H9 (cell line): ENCODE measurements at regions not wholly inside any gene's neighbourhood (a gene's known extent, or its start where the extent isn't known, plus 50 kb on each side); places are given as distances from the start of the nearest gene placed in this dataset.

Experiments
- DNase-seq: peaks from one replicate; pipeline ENCODE4 v3.0.0-alpha.2; 2017
- H2AFZ ChIP-seq: one replicate; pipeline ENCODE4 v1.6.1; 2013; ENCODE audit warnings: mild to moderate bottlenecking, low read length, control low read depth, moderate library complexity
- H2AK5ac ChIP-seq: 2 replicates; pipeline ENCODE4 v1.6.1; 2013; ENCODE audit warnings: low read length, control low read depth, mixed read lengths; ENCODE audit not compliant: insufficient read length
- H2BK120ac ChIP-seq: one replicate; pipeline ENCODE4 v1.6.1; 2013; ENCODE audit warnings: low read depth, mild to moderate bottlenecking, low read length, control low read depth, inconsistent platforms; ENCODE audit not compliant: poor library complexity, severe bottlenecking
- H2BK12ac ChIP-seq: 2 replicates; pipeline ENCODE4 v1.6.1; 2013; ENCODE audit warnings: low read length, control low read depth, mixed read lengths, low read depth; ENCODE audit not compliant: insufficient read length
- H2BK15ac ChIP-seq: 2 replicates; pipeline ENCODE4 v1.6.1; 2013; ENCODE audit warnings: low read depth, low read length, control low read depth
- H2BK20ac ChIP-seq: one replicate; pipeline ENCODE4 v1.6.1; 2013; ENCODE audit warnings: low read depth, mild to moderate bottlenecking, low read length, control low read depth, inconsistent platforms; ENCODE audit not compliant: poor library complexity, severe bottlenecking
- H2BK5ac ChIP-seq: 2 replicates; pipeline ENCODE4 v1.6.1; 2013; ENCODE audit warnings: low read length, control low read depth, mixed read lengths; ENCODE audit not compliant: insufficient read length
- H3K14ac ChIP-seq: 2 replicates; pipeline ENCODE4 v1.6.1; 2013; ENCODE audit warnings: low read length, control low read depth; ENCODE audit not compliant: insufficient read depth
- H3K18ac ChIP-seq: 2 replicates; pipeline ENCODE4 v1.6.1; 2013; ENCODE audit warnings: low read depth, mild to moderate bottlenecking, mixed read lengths, low read length, control low read depth; ENCODE audit not compliant: insufficient read length
- H3K23ac ChIP-seq: 2 replicates; pipeline ENCODE4 v1.6.1; 2013; ENCODE audit warnings: low read length, control low read depth, mixed read lengths, low read depth; ENCODE audit not compliant: insufficient read length
- H3K23me2 ChIP-seq: 2 replicates; pipeline ENCODE4 v1.6.1; 2013; ENCODE audit warnings: low read depth, mild to moderate bottlenecking, mixed read lengths, low read length, control low read depth; ENCODE audit not compliant: insufficient read length, poor library complexity, severe bottlenecking
- H3K27ac ChIP-seq: 2 replicates; pipeline ENCODE4 v1.5.1; 2013; ENCODE audit warnings: low read length, control low read depth, mixed read lengths, low read depth; ENCODE audit not compliant: insufficient read length
- H3K27me3 ChIP-seq: 2 replicates; pipeline ENCODE4 v1.6.1; 2013; ENCODE audit warnings: low read length, control low read depth, inconsistent platforms; ENCODE audit not compliant: insufficient read depth
- H3K4ac ChIP-seq: 2 replicates; pipeline ENCODE4 v1.6.1; 2013; ENCODE audit warnings: low read depth, mild to moderate bottlenecking, control low read depth, inconsistent platforms, low read length, moderate library complexity
- H3K4me1 ChIP-seq: 2 replicates; pipeline ENCODE4 v1.6.1; 2013; ENCODE audit warnings: low read length, control low read depth, inconsistent platforms; ENCODE audit not compliant: insufficient read depth
- H3K4me2 ChIP-seq: 2 replicates; pipeline ENCODE4 v1.6.1; 2013; ENCODE audit warnings: low read length, control low read depth, mixed read lengths; ENCODE audit not compliant: insufficient read length, insufficient read depth
- H3K56ac ChIP-seq: 2 replicates; pipeline ENCODE4 v1.6.1; 2013; ENCODE audit warnings: low read depth, mild to moderate bottlenecking, mixed read lengths, low read length, control low read depth; ENCODE audit not compliant: insufficient read length
- H3K79me1 ChIP-seq: 2 replicates; pipeline ENCODE4 v1.6.1; 2013; ENCODE audit warnings: low read depth, mild to moderate bottlenecking, moderate library complexity, low read length, control low read depth, inconsistent platforms; ENCODE audit not compliant: insufficient read depth, poor library complexity, severe bottlenecking
- H3K79me2 ChIP-seq: 2 replicates; pipeline ENCODE4 v1.6.1; 2013; ENCODE audit warnings: low read length, control low read depth, inconsistent platforms; ENCODE audit not compliant: insufficient read depth
- H3K9ac ChIP-seq: 2 replicates; pipeline ENCODE4 v1.6.1; 2013; ENCODE audit warnings: low read length, control low read depth, mixed read lengths; ENCODE audit not compliant: insufficient read length; ENCODE audit errors: extremely low read depth
- H3K9me3 ChIP-seq: one replicate; pipeline ENCODE4 v1.6.1; 2013; ENCODE audit warnings: low read depth, low read length, inconsistent platforms; ENCODE audit not compliant: control insufficient read depth
- H3T11ph ChIP-seq: one replicate; pipeline ENCODE4 v1.6.1; 2013; ENCODE audit warnings: mild to moderate bottlenecking, low read length, control low read depth, inconsistent platforms
- H4K20me1 ChIP-seq: one replicate; pipeline ENCODE4 v1.6.1; 2013; ENCODE audit not compliant: control insufficient read depth, insufficient read length, insufficient read depth
- H4K5ac ChIP-seq: 2 replicates; pipeline ENCODE4 v1.6.1; 2013; ENCODE audit warnings: low read depth, mild to moderate bottlenecking, mixed read lengths, low read length, control low read depth; ENCODE audit not compliant: insufficient read length
- H4K8ac ChIP-seq: replicated peaks from 2 replicates; pipeline ENCODE4 v1.6.1; 2013; ENCODE audit warnings: low read length, control low read depth, mixed read lengths, low read depth; ENCODE audit not compliant: insufficient read length
- H4K91ac ChIP-seq: 2 replicates; pipeline ENCODE4 v1.6.1; 2013; ENCODE audit warnings: low read depth, mild to moderate bottlenecking, moderate library complexity, mixed read lengths, low read length, control low read depth; ENCODE audit not compliant: insufficient read length
- H3K27ac Mint-ChIP-seq, 3 experiments: 2 replicates in 2 of 3; 3 replicates in 1 of 3; pipeline ENCODE4 v1.8.0; 2020 to 2021; ENCODE audit warnings: mixed read lengths in 3 of 3, mild to moderate bottlenecking in 1 of 3, moderate library complexity in 1 of 3
- H3K27me3 Mint-ChIP-seq: 2 replicates; pipeline ENCODE4 v1.8.0; 2021; ENCODE audit warnings: low read depth, mild to moderate bottlenecking, moderate library complexity, mixed read lengths
- H3K36me3 Mint-ChIP-seq, 3 experiments: 2 replicates in 2 of 3; 3 replicates in 1 of 3; pipeline ENCODE4 v1.8.0; 2020 to 2021; ENCODE audit warnings: low read depth in 3 of 3, mixed read lengths in 3 of 3; ENCODE audit not compliant: insufficient read depth in 1 of 3
- H3K4me1 Mint-ChIP-seq, 2 experiments: 2 replicates each; pipeline ENCODE4 v1.8.0; 2020; ENCODE audit warnings: mixed read lengths in 2 of 2
- H3K4me3 Mint-ChIP-seq, 2 experiments: 2 replicates in 1 of 2; 3 replicates in 1 of 2; pipeline ENCODE4 v1.8.0; 2020 to 2021; ENCODE audit warnings: mild to moderate bottlenecking in 2 of 2, mixed read lengths in 2 of 2, moderate library complexity in 1 of 2
- H3K9me3 Mint-ChIP-seq, 2 experiments: 2 replicates in 1 of 2; 3 replicates in 1 of 2; pipeline ENCODE4 v1.8.0; 2020; ENCODE audit warnings: mild to moderate bottlenecking in 2 of 2, mixed read lengths in 2 of 2, moderate library complexity in 1 of 2
- CTCF ChIP-seq: fragments of 200-600 bp; sonication (generic); conservative IDR thresholded peaks from 3 replicates; pipeline ENCODE4 v1.8.0; 2021; ENCODE audit warnings: antibody characterized with exemption, mild to moderate bottlenecking
- WGBS: extraction: QIAGEN DNeasy Blood & Tissue Kit; methylation state at CpG from one replicate; pipeline ENCODE4 v1.1.7; 2013; ENCODE audit warnings: missing lambda C conversion rate, low lambda C conversion rate, mixed read lengths; ENCODE audit not compliant: insufficient read length; ENCODE audit errors: extremely low coverage; 5-methylcytosine and 5-hydroxymethylcytosine counted together

GRCh38 chr4:131419147-131419546 is 1729.9 kb upstream of the PCDH10 start:
- Mint-ChIP-seq H3K27me3 (no peaks in the 10 kb centered on the region; the same call in 1 of the 2 replicates), H3K9me3 (peaks cover 15 to 18% of the 10 kb centered on the region in 2 experiments), H3K36me3 (peaks cover 2 to 13% (median 5%) of the 10 kb centered on the region in 3 experiments; a peak in 5 of 7 replicates), H3K4me3 (no peak overlapping the region), H3K4me1 (no peaks in the 10 kb centered on the region), H3K27ac (no peak overlapping the region)
- no peak overlapping the region for H3K23ac ChIP-seq
- no peak overlapping the region for H4K91ac ChIP-seq
- H4K8ac ChIP-seq, result no peak overlapping the region
- H2AFZ ChIP-seq, result no peak overlapping the region
- no peak overlapping the region for H3K9ac ChIP-seq
- no peak overlapping the region for H2BK5ac ChIP-seq
- H3K9me3 ChIP-seq, result no peaks in the 10 kb centered on the region
- H3K18ac ChIP-seq, result no peak overlapping the region
- H3K27ac ChIP-seq, result no peak overlapping the region
- no peaks in the 10 kb centered on the region for H3K23me2 ChIP-seq
- H3K4me1 ChIP-seq, result no peaks in the 10 kb centered on the region
- no peak overlapping the region for H3K56ac ChIP-seq
- no peaks in the 10 kb centered on the region for H3K79me1 ChIP-seq
- no peak overlapping the region for H3T11ph ChIP-seq
- TF ChIP-seq CTCF, result no peak
- H2BK20ac ChIP-seq, result no peak overlapping the region
- no peak for DNase-seq
- H2BK120ac ChIP-seq, result no peak overlapping the region
- H2BK15ac ChIP-seq, result no peak overlapping the region
- no peak overlapping the region for H3K14ac ChIP-seq
- H4K5ac ChIP-seq, result no peak overlapping the region
- no CpG with 5 or more reads among the region's 3 CpGs for WGBS
- no peaks in the 10 kb centered on the region for H3K79me2 ChIP-seq
- H2BK12ac ChIP-seq, result no peak overlapping the region
- H3K27me3 ChIP-seq, result no peaks in the 10 kb centered on the region
- no peak overlapping the region for H3K4ac ChIP-seq
- H3K4me2 ChIP-seq, result no peak overlapping the region
- H4K20me1 ChIP-seq, result no peaks in the 10 kb centered on the region
- no peak overlapping the region for H2AK5ac ChIP-seq
